ENCODE measurements at regions not wholly inside any gene's neighbourhood (a gene's known extent, or its start where the extent isn't known, plus 50 kb on each side); places are given as distances from the start of the nearest gene placed in this dataset.
"Not testable (repeated sequence)": the region's sequence is repeated elsewhere in the genome, so short reads cannot be mapped to it uniquely, and the experiment has no call there.

- H3K4me3 ChIP-seq (ENCODE audit: low read depth, low read length), result no peak overlapping the region
- no peak for TF ChIP-seq CTCF (IDR thresholded peaks at IDR 0.05; ENCODE audit: borderline replicate concordance, insufficient read depth, low read depth, low read length)
These were observed 134.9 kb downstream of the RAMP3 start for GRCh38 chr7:45292481-45292880.

DNA sequence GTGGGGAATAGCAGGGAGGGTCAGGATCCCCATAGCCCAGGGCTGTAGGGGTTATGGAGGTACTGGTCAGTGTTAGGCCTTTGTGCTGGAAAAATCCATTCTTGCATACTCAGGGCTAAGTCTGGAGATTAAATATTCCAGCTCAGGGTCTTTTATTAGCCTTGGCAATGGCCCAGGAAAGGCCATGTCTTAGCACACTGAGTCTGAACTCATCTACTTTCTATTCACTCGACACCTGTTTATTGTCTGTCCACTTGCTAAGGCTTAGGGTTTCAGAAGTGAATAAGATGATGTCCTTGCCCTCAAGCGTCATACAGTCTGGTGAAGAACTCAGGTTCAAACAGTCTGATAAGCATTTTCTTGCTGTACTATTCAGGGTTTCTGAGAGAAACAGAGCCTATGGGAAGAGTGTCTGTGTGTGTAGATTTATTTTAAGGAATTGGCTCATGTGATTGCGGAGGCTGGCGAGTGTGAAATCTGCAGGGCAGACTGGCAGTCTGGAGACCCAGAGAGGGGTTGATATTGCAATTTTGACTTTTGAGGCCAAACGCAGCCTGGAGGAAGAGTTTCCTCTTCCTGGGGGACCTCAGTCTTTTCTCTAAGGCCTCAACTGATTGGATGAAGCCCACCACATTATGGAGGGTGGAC, 135.8 kb downstream of the RAMP3 start:
- H3K4me3 ChIP-seq (ENCODE audit: low read depth, low read length), result no peak overlapping the region
- TF ChIP-seq CTCF (IDR thresholded peaks at IDR 0.05; ENCODE audit: borderline replicate concordance, insufficient read depth, low read depth, low read length), result no peak

GRCh38 chr7:45294559-45294958, 137.0 kb downstream of the RAMP3 start:
- TF ChIP-seq CTCF (IDR thresholded peaks at IDR 0.05; ENCODE audit: borderline replicate concordance, insufficient read depth, low read depth, low read length), result no peak
- no peak overlapping the region for H3K4me3 ChIP-seq (ENCODE audit: low read depth, low read length)

GRCh38 chr7:45295222-45295621, 137.6 kb downstream of the RAMP3 start:
- no peak overlapping the region for H3K4me3 ChIP-seq (ENCODE audit: low read depth, low read length)
- no peak for TF ChIP-seq CTCF (IDR thresholded peaks at IDR 0.05; ENCODE audit: borderline replicate concordance, insufficient read depth, low read depth, low read length)

- TF ChIP-seq CTCF (IDR thresholded peaks at IDR 0.05; ENCODE audit: borderline replicate concordance, insufficient read depth, low read depth, low read length), result no peak
- H3K4me3 ChIP-seq (ENCODE audit: low read depth, low read length), result no peak overlapping the region
These were observed 139.2 kb downstream of the RAMP3 start for GRCh38 chr7:45296748-45297147.

- no peak for TF ChIP-seq CTCF (IDR thresholded peaks at IDR 0.05; ENCODE audit: borderline replicate concordance, insufficient read depth, low read depth, low read length)
- H3K4me3 ChIP-seq (ENCODE audit: low read depth, low read length), result no peak overlapping the region
These were observed 149.2 kb downstream of the RAMP3 start for GRCh38 chr7:45306752-45307305.

- no peak for TF ChIP-seq CTCF (IDR thresholded peaks at IDR 0.05; ENCODE audit: borderline replicate concordance, insufficient read depth, low read depth, low read length)
- no peak overlapping the region for H3K4me3 ChIP-seq (ENCODE audit: low read depth, low read length)
These were observed 154.0 kb downstream of the RAMP3 start for GRCh38 chr7:45311597-45311996.

DNA sequence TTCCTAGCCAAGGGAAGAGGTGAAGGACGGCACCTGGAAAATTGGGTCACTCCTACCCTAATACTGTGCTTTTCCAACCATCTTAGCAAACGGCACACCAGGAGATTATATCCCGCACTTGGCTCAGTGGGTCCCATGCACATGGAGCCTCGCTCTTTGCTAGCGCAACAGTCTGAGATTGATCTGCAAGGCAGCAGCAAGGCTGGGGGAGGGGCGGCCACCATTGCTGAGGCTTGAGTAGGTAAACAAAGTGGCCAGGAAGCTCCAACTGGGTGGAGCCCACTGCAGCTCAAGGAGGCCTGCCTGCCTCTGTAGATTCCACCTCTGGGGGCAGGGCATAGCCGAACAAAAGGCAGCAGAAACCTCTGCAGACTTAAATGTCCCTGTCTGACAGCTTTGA, 157.9 kb downstream of the RAMP3 start:
- H3K4me3 ChIP-seq (ENCODE audit: low read depth, low read length), result not testable (repeated sequence)
